Peyer's patch (tissue), 4 donors: ENCODE measurements at regions not wholly inside any gene's neighbourhood (a gene's known extent, or its start where the extent isn't known, plus 50 kb on each side); places are given as distances from the start of the nearest gene placed in this dataset.

ENCODE experiments used
- DNase-seq, 3 donors: peaks; one replicate each; pipeline ENCODE4 v3.0.0-alpha.2; 2017 to 2019
- H3K27ac ChIP-seq, 4 donors: fragments of 200-600 bp; sonication (generic); one replicate each; pipeline ENCODE4 v1.5.1; 2016 to 2019
- H3K27me3 ChIP-seq, 2 donors: fragments of 200-600 bp; sonication (generic); one replicate each; pipeline ENCODE4 v1.5.1; 2019
- H3K36me3 ChIP-seq, 3 donors: fragments of 200-600 bp; sonication (generic); one replicate each; pipeline ENCODE4 v1.5.1; 2016 to 2019
- H3K4me1 ChIP-seq, 4 donors: fragments of 200-600 bp; sonication (generic); one replicate each; pipeline ENCODE4 v1.5.1; 2016 to 2019
- H3K4me3 ChIP-seq, 4 donors: fragments of 200-600 bp; sonication (generic); 1 replicate in 3 of 4; 2 replicates in 1 of 4; pipeline ENCODE4 v1.5.1; 2016 to 2019; ENCODE audit warnings: mild to moderate bottlenecking in 1 of 4
- H3K9me3 ChIP-seq, 4 donors: fragments of 200-600 bp; sonication (generic); one replicate each; pipeline ENCODE4 v1.5.1; 2016 to 2019; ENCODE audit warnings: mild to moderate bottlenecking in 1 of 4
- POLR2A ChIP-seq, 2 donors: fragments of 450-650 bp; IDR thresholded peaks; one replicate each; pipeline ENCODE4 v1.5.1; 2017; ENCODE audit warnings: antibody characterized with exemption in 2 of 2, mild to moderate bottlenecking in 2 of 2, moderate library complexity in 2 of 2
- TF ChIP-seq, protein P1 (sequence below), 6 experiments: fragments of 450-650 bp in 4 of 6; fragments of 200-600 bp in 2 of 6; sonication (generic) in 1 of 6; IDR thresholded peaks; one replicate each; pipeline ENCODE4 v1.5.1; 2017 to 2019; ENCODE audit warnings: antibody characterized with exemption in 6 of 6, mild to moderate bottlenecking in 3 of 6, moderate library complexity in 1 of 6

DNA sequence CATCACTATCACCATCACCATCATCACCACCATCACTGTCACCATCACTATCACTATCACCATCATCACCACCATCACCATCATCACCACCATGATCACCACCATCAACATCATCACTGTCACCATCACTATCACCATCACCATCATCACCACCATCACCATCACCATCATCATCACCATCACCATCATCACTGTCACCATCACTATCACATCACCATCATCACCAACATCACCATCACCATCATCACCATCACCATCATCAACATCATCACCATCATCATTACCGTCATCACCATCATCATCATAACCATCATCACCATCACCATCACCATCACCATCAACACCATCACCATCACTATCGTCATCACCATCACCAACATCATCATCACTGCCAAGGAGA is 273.8 kb downstream of the FOXL1 start:
- Histone ChIP-seq H3K9me3 (no peaks in the 10 kb centered on the region), H3K27me3 (no peaks in the 10 kb centered on the region), H3K4me1 (no peaks in the 10 kb centered on the region), H3K36me3 (no peaks in the 10 kb centered on the region), H3K4me3 (no peak overlapping the region), H3K27ac (no peak overlapping the region)
- DNase-seq, result no peak
- TF ChIP-seq, protein P1, sequence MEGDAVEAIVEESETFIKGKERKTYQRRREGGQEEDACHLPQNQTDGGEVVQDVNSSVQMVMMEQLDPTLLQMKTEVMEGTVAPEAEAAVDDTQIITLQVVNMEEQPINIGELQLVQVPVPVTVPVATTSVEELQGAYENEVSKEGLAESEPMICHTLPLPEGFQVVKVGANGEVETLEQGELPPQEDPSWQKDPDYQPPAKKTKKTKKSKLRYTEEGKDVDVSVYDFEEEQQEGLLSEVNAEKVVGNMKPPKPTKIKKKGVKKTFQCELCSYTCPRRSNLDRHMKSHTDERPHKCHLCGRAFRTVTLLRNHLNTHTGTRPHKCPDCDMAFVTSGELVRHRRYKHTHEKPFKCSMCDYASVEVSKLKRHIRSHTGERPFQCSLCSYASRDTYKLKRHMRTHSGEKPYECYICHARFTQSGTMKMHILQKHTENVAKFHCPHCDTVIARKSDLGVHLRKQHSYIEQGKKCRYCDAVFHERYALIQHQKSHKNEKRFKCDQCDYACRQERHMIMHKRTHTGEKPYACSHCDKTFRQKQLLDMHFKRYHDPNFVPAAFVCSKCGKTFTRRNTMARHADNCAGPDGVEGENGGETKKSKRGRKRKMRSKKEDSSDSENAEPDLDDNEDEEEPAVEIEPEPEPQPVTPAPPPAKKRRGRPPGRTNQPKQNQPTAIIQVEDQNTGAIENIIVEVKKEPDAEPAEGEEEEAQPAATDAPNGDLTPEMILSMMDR (IDR thresholded peaks at IDR 0.05), result no peak
- TF ChIP-seq POLR2A (IDR thresholded peaks at IDR 0.05), result no peak

DNA sequence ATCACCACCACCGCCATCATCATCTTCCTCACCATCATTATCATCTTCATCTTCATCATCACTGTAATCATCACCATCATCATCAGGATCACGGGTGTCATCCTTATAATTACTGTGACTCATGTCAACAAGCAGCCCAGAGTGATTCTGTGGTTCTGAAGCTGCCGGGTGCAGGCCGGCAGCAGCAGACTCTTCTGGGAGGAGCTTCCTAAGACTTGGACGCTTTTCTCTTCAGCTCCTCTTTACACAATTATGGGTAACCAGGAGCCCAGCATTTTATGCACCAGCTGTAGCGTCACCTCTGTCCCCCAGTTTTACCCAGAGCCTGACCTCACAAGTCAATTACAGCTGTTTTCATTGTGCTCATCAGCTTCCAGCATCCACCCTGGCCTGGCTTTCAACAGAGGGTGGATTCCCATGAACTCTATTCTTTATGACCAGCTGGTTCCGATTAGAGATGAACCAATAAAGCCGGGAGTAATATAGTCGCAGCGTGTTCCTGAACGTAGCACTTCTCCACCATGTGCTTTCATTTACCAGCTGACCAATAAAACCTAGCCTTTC is 275.8 kb downstream of the FOXL1 start:
- DNase-seq, result no peak

DNA sequence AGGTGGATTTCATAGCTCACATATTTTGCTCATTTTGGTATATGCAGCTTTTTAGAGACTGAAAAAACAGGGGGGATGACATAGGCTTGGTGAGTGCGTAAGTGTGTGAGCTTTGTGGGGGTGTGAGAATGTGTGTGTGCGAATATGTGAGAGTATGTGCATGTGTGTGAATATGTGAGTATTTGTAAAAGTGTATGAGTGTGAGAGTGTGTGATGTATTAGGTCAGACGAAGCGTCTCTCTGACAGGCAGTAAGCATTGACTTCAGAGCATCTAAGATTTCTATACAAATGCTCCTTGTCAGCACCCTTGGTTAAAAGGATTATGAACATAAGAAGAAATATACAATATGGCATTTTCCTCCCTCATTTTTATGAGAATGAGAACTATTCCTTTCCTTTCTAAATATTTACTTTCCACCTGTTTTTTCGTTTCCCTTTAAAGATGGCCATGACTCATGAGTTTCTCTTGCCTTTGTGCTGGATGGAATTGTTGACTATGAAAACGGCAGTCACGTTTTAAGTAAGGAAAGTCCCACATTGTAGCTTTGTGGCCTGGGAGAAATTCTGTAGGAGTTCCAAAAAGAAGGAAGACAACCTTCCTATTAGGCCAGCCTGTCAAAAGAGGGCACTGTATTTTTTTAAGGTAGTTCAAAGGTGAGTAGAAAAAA is 276.4 kb downstream of the FOXL1 start:
- DNase-seq, result no peak
- H3K4me1 ChIP-seq, result no peaks in the 10 kb centered on the region
- no peaks in the 10 kb centered on the region for H3K9me3 ChIP-seq

More for the DNA sequence above, 275.8 kb downstream of the FOXL1 start:
- H3K36me3 ChIP-seq, result no peaks in the 10 kb centered on the region
- no peak for TF ChIP-seq POLR2A (IDR thresholded peaks at IDR 0.05)
- TF ChIP-seq, protein P1 (IDR thresholded peaks at IDR 0.05), result no peak
- no peaks in the 10 kb centered on the region for H3K27me3 ChIP-seq
- H3K4me3 ChIP-seq, result no peak overlapping the region
- no peak overlapping the region for H3K27ac ChIP-seq
- no peaks in the 10 kb centered on the region for H3K4me1 ChIP-seq
- no peaks in the 10 kb centered on the region for H3K9me3 ChIP-seq

DNA sequence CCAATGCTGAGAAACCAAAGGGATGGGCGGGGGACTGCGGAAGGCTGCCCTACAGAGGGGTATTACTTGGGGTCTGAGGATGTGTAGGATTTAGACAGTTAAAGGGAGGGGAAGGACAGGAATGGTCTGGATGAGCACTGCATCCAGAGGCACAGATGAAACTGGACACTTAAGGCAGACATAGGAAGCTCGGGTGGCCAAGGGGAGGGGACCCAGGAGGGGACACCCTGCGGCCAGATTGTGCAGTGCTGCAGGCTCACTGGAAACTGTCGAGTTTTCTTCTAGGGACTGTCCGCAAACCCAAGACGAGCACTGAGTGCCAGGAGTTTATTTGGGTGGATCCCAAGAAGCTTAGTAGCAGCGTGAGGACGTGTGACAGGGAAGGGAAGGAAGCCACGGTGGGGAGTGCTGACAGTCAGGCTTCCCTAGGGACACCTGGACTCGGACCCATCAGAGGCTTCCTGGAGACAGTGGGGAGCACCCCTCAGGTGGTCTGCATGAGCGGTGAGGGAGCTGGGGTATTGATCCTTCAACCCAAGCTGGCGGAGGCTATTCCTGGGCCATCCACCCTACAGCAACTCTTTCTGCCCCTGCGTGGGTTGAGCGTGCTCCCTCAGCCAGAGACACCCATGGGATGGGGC is 278.7 kb downstream of the FOXL1 start:
- TF ChIP-seq, protein P1 (IDR thresholded peaks at IDR 0.05), result no peak
- no peak for TF ChIP-seq POLR2A (IDR thresholded peaks at IDR 0.05)
- DNase-seq, result no peak
- Histone ChIP-seq H3K4me3 (no peak overlapping the region), H3K9me3 (no peaks in the 10 kb centered on the region), H3K4me1 (no peaks in the 10 kb centered on the region), H3K36me3 (no peaks in the 10 kb centered on the region), H3K27me3 (no peaks in the 10 kb centered on the region), H3K27ac (no peak overlapping the region)

More for the DNA sequence above, 276.4 kb downstream of the FOXL1 start:
- no peak overlapping the region for H3K4me3 ChIP-seq
- no peak for TF ChIP-seq POLR2A (IDR thresholded peaks at IDR 0.05)
- TF ChIP-seq, protein P1 (IDR thresholded peaks at IDR 0.05), result no peak
- H3K27me3 ChIP-seq, result no peaks in the 10 kb centered on the region
- no peaks in the 10 kb centered on the region for H3K36me3 ChIP-seq
- H3K27ac ChIP-seq, result no peak overlapping the region

DNA sequence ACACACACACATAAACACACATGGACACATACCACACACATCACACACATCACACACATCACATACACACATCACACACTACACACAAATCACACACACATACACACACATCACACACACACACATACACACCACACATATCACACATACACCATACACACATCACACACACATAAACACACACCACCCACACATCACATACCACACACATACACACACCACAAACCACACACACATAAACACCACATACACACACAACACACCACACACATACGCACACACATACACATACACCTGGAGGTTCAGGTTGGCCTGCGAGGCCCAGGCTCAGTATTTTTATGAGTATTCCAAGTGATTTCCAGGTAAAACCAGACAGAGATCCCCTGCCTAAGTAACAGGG is 279.5 kb downstream of the FOXL1 start:
- Histone ChIP-seq H3K27me3 (no peaks in the 10 kb centered on the region), H3K36me3 (no peaks in the 10 kb centered on the region), H3K27ac (no peak overlapping the region), H3K4me3 (no peak overlapping the region), H3K4me1 (no peaks in the 10 kb centered on the region), H3K9me3 (no peaks in the 10 kb centered on the region)
- TF ChIP-seq, protein P1 (IDR thresholded peaks at IDR 0.05), result no peak
- no peak for TF ChIP-seq POLR2A (IDR thresholded peaks at IDR 0.05)
- no peak for DNase-seq
